ENCODE measurements at regions not wholly inside any gene's neighbourhood (a gene's known extent, or its start where the extent isn't known, plus 50 kb on each side); places are given as distances from the start of the nearest gene placed in this dataset.

DNA sequence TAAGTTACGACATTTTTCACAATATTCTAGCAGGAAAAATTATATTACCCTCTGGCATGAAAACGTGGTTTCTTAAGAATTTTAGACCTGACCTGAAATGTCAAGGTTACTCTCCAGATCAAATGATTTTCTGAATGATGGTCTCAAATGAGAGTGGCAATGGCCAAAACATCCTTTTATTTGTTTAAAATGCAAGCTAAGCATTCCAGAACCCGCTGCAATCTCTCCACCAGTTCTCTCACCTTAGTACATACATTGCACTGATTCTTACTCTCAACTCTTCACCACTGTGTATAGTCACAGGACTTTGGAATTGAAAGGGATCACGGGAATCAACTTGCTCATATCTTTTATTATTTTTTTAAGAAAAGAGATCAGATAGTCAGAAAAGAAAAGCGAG is 391.6 kb upstream of the LRATD1 start:
- H3K27me3 Mint-ChIP-seq (ENCODE audit: insufficient read depth) = no peaks in the 10 kb centered on the region

DNA sequence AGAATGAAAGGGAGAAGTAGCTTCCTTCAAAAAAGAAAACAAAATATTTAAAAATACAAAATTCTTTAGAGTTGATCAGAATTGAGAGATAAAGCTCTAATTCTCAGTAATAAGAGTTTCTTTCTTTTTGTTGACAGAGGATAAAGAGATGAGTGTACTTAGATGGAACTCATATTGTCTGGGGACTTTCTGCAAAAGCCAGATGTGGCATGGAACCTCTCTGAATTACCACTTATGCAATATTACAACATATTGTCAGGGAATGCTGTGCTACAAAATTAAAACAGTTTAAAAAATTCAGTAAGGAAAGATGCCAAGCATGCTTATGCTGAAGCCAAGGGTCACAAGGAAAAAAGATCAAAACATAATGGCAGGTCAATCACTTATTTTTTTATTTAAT is 386.6 kb upstream of the LRATD1 start:
- DNase-seq = no peak
- TF ChIP-seq, protein P1, sequence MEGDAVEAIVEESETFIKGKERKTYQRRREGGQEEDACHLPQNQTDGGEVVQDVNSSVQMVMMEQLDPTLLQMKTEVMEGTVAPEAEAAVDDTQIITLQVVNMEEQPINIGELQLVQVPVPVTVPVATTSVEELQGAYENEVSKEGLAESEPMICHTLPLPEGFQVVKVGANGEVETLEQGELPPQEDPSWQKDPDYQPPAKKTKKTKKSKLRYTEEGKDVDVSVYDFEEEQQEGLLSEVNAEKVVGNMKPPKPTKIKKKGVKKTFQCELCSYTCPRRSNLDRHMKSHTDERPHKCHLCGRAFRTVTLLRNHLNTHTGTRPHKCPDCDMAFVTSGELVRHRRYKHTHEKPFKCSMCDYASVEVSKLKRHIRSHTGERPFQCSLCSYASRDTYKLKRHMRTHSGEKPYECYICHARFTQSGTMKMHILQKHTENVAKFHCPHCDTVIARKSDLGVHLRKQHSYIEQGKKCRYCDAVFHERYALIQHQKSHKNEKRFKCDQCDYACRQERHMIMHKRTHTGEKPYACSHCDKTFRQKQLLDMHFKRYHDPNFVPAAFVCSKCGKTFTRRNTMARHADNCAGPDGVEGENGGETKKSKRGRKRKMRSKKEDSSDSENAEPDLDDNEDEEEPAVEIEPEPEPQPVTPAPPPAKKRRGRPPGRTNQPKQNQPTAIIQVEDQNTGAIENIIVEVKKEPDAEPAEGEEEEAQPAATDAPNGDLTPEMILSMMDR (IDR thresholded peaks at IDR 0.05) = no peak
- Mint-ChIP-seq H3K4me1 (ENCODE audit: low read depth) (no peaks in the 10 kb centered on the region), H3K36me3 (ENCODE audit: low read depth) (no peaks in the 10 kb centered on the region), H3K27me3 (ENCODE audit: insufficient read depth) (no peaks in the 10 kb centered on the region), H3K4me3 (no peak overlapping the region), H3K27ac (no peak overlapping the region), H3K9me3 (peaks cover 22% of the 10 kb centered on the region; the same call in 1 of the 2 replicates)

More for the DNA sequence above, 391.6 kb upstream of the LRATD1 start:
- no peaks in the 10 kb centered on the region for H3K4me1 Mint-ChIP-seq (ENCODE audit: low read depth)
- H3K9me3 Mint-ChIP-seq = peaks cover 4% of the 10 kb centered on the region; the same call in 1 of the 2 replicates
- TF ChIP-seq, protein P1 (IDR thresholded peaks at IDR 0.05) = no peak
- H3K27ac Mint-ChIP-seq = no peak overlapping the region
- H3K36me3 Mint-ChIP-seq (ENCODE audit: low read depth) = no peaks in the 10 kb centered on the region
- H3K4me3 Mint-ChIP-seq = no peak overlapping the region
- no peak for DNase-seq

DNA sequence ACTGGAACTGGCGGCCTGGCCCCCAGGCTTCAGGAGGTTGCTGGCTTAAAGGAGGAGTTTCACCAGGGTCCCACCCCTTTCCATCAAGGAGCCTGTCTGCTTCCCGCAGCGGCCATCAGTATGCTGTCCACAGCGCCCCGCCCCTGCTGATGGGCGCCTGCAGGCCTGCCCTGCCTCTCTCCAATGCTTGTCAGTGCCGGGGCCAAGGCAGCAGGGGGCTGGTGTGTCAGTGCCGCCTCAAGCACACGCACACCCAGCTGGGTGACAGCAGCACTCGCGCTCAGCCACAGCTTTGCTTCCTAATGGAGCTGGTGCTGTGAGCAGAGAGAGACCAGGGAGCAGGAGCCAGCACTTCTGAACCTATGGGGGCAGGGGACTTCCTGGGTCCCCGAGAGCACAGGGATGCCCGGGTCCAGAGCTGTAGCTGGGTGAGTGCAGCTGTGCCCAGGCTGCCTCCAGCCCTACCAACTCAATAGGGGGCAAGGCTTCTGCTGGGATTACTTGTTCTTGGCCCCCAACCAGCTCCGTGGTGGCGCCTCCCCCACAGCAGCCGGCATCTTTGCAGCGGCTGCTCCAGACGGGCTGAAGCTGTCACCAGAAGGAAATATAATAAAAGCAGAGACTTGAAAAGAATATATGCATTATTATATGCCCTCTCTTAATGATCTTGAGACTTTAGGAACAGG is 377.2 kb upstream of the LRATD1 start:
- no peak for DNase-seq
- Mint-ChIP-seq H3K9me3 (peaks cover 19% of the 10 kb centered on the region), H3K27ac (no peak overlapping the region), H3K36me3 (ENCODE audit: low read depth) (0 out of 2 replicates have a peak, but pooled peaks cover 5% of the 10 kb centered on the region), H3K27me3 (ENCODE audit: insufficient read depth) (no peaks in the 10 kb centered on the region; the same call in 1 of the 2 replicates), H3K4me3 (no peak overlapping the region), H3K4me1 (ENCODE audit: low read depth) (no peaks in the 10 kb centered on the region)
- TF ChIP-seq, protein P1 (IDR thresholded peaks at IDR 0.05) = no peak

DNA sequence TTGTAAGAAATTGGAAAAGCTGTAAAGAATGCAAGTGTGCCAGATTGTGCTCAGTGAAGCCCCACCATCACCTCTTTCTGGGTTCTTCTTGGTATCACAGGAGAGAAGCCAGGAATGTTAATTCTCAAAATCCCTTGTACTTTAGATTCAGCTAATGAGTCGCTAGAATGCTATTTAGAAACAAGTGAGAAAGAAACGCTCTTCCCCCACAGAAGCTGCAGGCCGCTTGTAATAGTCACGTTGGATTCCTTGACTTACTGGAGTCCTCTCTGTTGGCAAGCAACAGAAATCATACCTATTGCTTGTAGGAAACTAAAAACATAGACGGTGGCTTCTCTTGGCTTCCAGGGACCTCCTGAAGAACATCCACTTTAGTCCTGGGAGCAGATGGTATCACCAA is 375.6 kb upstream of the LRATD1 start:
- H3K27me3 Mint-ChIP-seq (ENCODE audit: insufficient read depth) = no peaks in the 10 kb centered on the region; the same call in 1 of the 2 replicates
- no peak overlapping the region for H3K4me3 Mint-ChIP-seq
- H3K9me3 Mint-ChIP-seq = peaks cover 13% of the 10 kb centered on the region
- H3K4me1 Mint-ChIP-seq (ENCODE audit: low read depth) = no peaks in the 10 kb centered on the region
- TF ChIP-seq, protein P1 (IDR thresholded peaks at IDR 0.05) = no peak
- H3K27ac Mint-ChIP-seq = no peak overlapping the region
- no peak for DNase-seq
- no peaks in the 10 kb centered on the region for H3K36me3 Mint-ChIP-seq (ENCODE audit: low read depth)

DNA sequence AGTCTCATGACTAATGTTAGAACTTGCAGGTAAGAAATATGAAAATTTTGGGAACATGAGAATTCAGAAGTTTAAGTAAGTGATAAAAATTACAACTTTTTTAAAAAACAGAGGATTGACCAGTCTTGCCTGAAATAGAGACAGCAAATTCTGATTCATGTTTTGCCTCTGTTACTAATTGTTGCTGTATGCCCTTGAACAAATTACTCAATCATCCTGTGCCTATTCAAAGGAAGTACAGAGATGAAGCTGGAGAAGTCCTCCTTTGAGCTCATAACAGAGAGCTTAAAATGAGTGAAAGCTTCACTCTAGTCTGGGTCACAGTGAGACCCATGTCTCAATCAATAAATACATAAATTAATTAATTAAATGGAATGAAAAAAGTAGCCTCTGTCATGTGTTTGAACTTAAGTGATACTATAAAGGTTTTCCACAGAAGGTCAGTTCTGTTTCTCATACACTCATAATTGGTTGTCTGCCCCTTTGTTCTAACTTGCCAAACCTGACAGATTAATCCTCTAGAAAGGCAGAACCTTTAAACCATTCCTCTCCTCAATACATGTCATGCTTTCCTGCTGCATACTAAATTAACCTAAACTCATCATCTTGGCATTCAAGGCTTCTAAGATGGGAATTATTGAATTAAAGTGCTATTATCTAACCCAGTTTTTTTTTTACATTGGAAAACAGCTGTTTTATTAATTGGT is 374.6 kb upstream of the LRATD1 start:
- Mint-ChIP-seq H3K4me1 (ENCODE audit: low read depth) (no peaks in the 10 kb centered on the region), H3K4me3 (no peak overlapping the region), H3K36me3 (ENCODE audit: low read depth) (no peaks in the 10 kb centered on the region), H3K9me3 (peaks cover 14% of the 10 kb centered on the region; the same call in 1 of the 2 replicates), H3K27ac (no peak overlapping the region), H3K27me3 (ENCODE audit: insufficient read depth) (no peaks in the 10 kb centered on the region; the same call in 1 of the 2 replicates)
- no peak for DNase-seq
- TF ChIP-seq, protein P1 (IDR thresholded peaks at IDR 0.05) = no peak
